ENCODE measurements at regions not wholly inside any gene's neighbourhood (a gene's known extent, or its start where the extent isn't known, plus 50 kb on each side); places are given as distances from the start of the nearest gene placed in this dataset.
"Not testable (repeated sequence)": the region's sequence is repeated elsewhere in the genome, so short reads cannot be mapped to it uniquely, and the experiment has no call there.

DNA sequence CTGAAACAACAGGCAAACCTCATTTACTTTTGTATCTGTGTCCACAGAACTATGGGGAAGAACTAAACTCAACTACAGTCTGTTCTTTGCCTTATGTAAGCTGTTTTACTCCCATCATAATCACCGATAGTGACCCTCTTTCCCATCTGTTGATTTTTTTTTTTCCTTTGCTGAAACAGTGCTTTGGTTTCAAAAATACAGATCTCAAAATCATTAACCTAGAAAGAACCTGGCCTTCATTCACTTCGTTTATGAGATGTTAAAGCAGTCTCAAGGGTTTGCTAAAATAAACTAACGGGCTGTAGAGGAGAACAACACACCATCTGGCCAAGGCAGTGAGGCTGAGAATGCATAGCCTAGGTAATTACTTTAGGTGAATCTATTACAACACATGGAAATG is 706.6 kb upstream of the ZNF608 start:
- DNase-seq: peak; percentile 27

DNA sequence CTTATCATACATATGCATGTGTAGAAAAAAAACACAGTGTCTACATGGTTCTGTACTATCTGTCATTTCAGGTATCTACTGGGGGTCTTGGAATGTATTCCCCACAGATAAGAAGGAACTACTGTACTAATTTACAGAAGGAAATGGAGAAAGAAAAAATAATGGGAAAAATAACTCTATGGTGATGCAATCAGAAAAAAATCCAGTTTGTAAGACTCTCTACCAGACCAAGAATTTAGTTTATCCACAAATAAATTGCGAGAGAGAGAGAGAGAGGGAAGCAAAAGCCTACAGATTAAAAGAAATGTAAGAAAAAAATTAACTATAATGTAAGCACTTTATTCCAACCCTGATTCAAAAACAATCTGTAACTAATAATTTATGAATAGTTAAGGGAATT is 708.6 kb upstream of the ZNF608 start:
- DNase-seq: no peak

DNA sequence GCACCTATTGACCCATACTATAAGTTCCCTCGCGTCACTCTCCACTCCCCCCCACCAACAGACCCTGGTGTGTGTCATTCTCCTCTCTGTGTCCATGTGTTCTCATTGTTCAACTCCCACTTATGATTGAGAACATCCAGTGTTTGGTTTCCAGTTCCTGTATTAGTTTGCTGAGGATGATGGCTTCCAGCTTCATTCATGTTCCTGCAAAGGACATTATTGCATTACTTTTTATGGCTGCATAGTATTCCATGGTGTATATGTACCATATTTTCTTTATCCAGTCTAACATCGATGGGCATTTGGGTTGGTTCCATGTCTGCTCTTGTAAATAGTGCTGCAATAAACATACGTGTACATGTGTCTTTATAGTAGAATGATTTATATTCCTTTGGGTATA is 709.6 kb upstream of the ZNF608 start:
- DNase-seq: not testable (repeated sequence)

DNA sequence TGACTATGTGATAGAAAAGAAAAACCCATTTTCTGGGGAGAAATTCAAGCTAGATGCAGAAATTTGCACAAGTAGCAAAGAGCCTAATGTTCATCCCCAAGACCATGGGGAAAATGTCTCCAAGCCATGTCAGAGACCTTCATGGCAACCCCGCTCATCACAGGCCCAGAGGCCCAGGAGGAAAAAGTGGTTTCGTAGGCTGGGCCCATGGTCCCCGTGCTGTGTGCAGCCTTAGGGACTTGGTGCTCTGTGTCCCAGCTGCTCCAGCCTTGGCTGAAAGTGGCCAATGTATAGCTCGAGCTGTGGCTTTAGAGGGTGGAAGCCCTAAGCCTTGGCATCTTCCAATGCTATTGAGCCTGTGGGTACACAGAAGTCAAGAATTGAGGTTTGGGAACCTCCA is 711.2 kb upstream of the ZNF608 start:
- DNase-seq: no peak

DNA sequence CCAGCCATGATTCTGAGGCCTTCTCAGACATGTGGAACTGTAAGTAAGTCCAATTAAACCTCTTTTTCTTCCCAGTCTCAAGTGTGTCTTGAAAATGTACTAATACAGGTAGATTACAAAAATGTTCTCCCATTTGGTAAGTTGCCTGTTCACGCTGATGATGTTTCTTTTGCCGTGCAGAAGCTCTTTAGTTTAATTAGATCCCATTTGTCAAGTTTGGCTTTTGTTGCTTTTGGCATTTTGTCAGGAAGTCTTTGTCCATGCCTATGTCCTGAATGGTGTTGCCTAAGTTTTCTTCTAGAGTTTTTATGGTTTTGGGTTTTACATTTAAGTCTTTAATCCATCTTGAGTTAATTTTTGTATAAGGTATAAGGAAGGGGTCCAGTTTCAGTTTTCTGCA is 712.5 kb upstream of the ZNF608 start:
- DNase-seq: not testable (repeated sequence)

DNA sequence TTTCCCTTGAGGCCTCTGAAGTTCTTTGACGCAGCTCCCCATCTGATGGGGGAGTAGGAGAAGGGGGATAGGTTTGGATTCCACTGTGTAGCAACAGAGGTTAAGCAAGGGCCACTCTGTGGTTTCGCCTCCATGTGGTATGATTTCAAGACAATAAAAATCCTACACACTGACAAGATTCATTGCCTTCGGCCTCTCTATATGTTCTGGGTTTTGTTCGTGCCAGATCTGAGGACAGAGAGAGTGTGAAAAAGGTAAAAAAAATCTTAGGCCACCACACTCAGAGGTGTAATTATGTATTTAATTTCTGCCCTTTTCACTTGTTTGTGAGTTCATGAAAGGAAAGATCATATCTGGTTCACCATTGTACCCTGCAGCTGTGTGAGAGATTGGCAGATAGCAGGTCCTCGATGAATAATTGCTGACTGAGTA is 715.2 kb upstream of the ZNF608 start:
- DNase-seq: no peak

DNA sequence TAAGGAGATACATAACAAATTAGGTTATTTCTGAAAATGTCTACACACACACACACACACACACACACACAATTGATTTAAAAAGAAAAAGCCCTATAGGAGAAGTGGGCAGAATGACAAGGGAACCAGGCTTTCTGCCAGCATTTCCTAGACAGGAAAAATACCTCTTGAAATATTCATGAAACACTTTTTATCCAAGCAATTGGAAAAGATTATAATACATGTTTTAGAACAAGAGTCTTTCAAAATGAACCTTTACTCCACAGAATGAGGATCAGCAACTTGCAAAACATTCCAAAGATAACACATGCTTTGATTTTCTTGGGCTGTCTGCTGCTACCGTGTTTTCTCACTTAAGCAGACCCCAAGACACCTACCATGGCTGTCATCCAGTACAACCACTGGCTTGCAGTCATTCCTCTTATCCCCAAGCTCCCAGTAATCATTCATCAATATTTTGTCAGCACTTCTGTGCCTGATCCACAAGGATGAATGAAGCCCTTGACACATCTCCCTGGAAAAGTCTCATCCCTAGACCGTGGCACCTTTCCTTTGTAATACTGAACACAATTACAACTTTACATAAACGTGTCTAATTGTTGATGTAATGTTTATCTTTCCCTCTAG is 717.1 kb upstream of the ZNF608 start:
- DNase-seq: no peak

DNA sequence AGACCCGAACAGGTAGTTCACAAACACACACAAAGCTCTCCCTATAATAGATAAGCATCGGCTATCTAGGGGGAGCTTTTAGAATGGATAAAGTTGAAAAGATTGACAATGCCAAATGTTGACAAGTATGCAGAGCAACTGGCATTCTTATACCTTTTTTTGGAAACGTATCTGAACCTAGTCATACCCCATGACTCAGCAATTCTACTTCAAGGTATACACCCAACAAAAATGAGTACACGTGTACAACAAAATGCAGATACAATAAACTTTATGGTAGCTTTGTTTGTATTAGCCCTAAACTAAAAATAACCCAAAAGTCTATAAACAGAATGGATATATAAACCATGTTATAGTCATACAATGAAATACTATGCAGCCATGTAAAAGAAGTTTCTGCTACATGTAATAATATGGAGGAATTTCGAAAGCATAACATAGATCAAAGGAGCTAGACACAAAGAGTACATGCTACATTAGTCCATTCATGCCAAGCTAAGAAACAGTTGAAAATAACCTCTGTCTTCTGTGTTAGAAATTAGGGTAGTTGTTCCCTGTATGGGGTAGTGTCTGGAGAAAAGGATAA is 718.5 kb upstream of the ZNF608 start:
- DNase-seq: no peak

DNA sequence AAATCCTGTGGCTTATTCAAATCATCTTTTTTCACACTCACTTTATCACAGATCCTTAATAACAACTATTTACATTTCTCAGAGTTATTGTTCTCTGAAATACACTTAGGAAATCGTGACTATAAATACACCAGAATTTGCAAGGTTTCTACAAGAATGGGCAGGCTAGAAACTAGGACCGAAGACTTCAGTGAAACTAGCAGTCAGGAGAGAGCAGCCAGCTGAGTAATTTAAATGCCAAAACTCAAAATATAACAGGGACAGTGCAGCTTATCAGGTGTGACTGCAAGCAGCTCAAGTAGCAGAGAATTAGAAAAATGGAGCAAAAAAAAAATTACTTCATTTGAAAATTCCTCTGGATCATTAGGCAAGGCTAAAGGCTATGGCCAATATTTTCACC is 719.3 kb upstream of the ZNF608 start:
- no peak for DNase-seq

DNA sequence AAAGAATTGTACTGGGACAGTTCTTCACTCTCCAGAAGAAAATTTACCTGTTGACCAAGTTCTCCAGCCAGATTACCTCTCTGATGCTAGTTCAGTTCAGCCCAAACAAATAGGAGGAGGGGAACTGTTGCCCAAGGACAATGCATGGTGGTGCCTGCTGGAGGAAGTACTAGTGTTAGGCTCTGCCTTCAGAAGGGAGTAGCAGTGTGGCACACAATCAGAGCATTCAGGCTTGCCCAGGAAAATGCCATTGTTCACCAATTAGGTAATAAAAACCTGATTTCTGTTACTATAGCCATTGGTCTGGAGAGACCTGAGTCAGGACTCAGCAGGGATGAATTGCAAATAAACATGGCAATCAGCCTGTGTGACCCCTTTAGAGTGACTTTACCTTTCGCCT is 720.8 kb upstream of the ZNF608 start:
- DNase-seq: no peak

DNA sequence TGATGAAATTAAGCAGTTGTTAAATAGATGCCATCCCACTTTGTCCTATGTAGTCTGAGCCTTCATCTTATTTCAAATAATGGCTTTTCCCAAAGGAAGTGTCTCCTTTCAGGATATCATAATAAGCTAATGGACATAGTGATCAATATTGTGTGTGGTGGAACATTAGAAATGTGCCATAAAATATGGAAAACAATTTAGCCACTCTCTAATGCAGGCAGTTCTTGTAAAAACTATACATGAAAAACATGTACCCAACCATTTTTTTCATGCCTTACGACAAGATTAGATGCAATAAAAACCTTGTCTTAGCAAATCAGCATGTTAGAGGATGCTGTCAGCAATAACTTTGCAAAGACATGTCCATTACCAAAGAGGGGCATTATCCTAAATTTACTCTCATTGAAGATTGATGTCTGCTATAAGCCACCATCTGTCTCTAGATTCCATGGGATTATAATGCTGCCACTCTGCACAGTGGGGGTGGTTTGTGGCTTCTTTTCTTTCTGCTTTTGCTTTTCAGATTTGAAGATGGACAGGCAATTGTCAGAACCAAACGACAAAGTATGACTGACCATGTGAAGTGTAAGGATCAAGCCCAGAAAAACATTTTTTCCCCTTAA is 724.0 kb upstream of the ZNF608 start:
- no peak for DNase-seq

DNA sequence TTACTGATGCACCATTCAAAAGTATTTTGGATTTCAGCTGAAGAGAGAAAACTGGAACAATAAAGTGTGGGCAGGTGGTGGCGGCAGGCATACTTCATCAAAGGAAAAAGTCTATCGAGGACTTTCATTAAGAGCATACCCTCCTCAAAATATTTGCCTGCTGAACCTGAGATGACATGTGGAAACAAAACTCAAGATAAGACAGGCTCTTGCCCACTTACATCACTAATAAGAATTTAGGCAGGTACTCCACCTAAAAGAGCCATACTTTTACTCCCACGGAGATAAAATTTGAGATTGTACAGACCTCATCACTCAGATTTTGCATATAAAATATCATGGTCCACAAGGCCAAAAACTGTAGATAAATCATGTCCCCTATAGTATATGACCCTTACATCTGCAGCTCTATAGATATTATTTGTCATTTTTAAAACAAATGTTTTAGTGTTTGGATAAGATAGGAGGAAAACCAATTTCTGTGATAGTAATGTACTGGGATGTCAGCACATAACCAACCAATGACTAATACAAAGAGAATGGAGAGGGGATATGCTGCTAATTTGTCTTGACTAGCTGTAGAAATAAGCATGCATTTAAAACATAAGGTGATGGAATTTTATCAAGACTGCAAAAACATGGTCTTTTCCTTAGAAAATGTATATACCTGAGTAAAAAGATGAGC is 730.6 kb upstream of the ZNF608 start:
- no peak for DNase-seq

DNA sequence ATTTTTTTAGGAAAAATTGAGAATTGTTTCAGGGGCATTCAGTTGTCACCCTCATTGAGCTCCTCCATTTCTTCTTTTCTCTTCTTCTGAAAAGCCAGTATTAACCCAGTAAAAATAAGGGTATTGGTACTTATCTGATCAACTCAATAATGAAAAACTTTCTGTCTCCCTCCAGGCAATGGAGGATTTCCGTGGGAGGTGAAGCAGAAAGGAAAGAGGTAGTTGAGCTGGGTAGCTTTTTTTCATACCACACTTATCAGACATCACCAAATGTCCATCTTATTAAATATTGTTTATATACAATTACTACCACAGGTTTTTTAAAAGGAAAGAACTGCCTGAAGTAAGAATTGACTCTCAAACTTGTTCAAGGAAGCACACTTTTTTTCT is 731.1 kb upstream of the ZNF608 start:
- DNase-seq: no peak

DNA sequence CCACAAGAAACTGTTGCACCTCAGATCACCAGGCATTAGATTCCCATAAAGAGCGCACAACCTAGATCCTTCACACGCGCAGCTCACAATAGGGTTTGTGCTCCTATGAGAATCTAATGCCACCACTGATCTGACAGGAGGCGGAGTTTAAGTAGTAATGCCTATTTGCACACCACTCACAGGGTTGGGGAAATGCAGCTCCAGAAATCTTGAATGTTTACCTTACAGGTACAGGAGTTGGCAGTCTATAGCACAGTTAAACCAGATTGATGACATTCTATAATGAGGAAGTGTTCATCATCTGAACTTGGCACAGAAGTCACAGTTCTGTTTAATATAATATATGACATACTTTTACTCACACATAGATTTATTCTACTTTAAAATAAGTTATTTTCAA is 732.2 kb upstream of the ZNF608 start:
- no peak for DNase-seq

DNA sequence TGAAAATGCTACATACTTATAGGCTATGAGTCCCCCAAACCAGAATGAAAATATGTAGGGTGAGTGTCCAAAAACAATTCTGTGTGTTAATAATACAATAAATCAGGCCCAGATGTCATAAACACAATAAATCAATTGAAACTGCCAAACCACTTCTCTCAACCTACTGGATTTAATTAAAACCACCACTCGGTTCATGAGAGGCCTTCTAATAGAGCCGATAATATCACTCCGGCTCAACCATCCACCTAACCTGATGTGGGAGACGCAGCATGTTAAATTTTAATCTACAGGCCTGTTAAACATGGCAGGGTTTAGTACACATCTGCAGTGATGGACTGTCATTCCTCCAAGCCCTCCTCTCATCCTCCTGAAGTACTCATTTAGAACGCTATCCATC is 734.5 kb upstream of the ZNF608 start:
- DNase-seq: peak; percentile 14

DNA sequence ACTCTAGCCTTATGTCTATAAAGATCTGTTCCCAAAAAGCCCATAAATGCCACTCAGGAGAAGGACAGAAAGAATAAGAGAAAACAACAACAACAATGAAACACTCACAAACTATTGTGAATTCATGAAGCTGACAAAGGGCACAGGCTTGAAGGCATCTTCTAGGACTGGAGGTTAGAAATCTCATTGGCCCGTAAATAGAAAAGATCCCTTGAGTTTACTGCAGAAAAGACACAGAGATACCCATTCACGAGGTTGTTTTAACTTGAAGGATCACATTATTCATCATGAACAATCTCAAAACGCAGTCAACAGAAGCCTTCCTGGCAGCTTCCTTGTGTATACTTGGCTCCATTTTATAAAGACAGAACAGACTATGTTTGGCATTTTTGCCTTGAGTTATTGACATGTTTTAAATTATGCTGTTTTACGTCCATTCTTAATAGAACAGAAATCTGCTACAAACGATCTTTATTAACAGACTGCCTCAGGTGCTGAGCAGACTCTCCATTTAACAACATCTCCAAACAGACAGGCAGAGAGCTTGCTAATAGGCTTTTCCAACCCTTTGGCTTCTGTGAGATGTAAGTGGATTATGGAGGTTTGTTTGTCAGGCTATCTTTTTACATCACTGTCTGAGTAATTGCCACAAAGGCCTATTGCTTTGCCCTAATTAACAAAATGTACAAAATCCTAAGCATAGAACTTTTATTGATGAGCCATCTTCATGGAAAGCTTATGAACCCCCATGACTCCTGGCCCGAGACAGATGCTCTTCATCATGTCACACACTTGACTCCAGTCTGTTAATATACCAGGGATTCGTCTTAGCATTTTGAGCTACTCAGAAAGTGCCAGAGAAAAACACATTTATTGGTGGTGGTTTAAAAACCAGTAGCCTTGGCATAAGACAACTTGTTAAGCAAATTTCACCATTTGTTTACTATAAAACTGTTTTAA is 735.3 kb upstream of the ZNF608 start:
- DNase-seq: peak; percentile 35

DNA sequence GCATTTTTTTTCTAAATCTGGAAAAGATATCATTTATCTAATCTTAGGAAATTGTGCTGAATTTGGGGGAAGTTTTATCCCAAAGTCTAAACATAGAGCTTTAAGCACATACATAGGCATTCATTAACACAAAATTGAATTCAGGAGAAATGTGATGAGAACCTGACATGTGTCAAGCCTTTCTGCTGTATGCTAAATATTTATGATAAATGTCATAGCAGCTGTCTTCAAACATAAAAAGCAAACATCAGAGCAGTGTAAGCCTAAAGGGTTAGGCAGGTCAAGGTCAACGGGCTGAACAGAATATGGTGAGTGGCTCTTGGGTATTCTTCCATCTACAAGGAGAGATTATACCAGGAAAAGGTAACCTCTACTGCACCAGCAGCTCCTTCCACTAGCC is 737.2 kb upstream of the ZNF608 start:
- no peak for DNase-seq

DNA sequence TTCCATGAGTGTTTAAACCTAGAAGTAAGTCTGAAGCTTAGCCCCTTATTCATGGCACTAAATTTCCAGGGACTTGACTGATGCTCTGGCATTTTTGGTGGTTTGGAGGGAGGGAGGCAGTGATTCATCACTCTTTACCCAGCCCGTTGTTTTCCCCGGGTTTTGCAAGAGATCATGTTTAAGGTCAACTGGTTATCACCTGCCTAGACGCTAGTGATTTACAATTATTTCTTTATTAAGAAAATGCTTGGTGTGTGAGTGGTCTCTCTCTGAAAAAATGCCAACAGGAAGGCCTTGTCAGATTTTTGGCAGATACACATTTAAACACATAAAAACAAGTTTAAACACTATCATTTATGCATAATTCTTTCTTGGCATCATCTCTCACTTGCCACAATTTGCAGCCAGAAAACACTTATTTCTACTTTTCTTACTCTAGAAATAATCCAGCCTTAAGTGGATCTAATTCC is 737.9 kb upstream of the ZNF608 start:
- DNase-seq: no peak

DNA sequence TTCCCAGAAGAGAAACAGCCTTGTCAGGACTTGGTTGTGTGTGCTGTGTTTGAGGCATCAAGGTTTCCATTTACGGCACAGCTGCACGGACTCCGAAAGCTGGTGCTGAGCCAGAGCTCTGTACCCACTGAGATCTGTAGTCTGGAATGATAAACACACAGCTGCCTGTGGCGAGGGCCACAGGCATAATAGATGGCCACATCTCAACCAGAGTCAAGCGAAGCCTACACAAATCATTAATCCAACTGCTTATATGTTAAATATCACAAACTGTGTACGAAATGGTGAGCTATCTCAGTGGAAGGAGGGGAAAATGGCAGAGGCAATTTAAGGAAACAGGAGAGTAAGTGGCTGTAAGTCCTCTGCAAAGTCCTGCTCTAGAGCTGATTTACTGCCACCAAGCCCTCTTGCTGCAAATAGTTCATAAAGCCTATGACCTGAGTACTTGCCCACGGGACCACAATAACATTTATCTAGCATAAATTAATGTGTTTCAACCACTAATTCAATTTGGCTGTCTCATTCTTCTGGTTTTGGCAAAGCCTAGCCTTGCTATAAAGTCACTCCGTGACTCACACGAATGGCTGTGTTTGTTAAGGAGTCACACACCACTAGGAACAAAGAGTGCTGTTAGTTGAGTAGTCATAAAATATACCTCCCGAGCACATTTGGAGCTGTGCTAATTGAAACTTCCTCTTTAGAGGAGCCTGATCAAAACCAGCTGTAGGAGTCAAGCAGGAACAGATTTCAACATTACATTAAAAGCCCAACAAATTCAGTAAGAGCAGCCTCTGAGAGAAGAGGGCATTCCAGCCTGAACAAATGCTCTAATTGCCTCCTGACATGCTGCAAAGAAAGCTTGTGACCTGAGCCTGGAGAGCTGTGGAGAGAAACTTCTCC is 738.6 kb upstream of the ZNF608 start:
- peak; percentile 90 for DNase-seq

DNA sequence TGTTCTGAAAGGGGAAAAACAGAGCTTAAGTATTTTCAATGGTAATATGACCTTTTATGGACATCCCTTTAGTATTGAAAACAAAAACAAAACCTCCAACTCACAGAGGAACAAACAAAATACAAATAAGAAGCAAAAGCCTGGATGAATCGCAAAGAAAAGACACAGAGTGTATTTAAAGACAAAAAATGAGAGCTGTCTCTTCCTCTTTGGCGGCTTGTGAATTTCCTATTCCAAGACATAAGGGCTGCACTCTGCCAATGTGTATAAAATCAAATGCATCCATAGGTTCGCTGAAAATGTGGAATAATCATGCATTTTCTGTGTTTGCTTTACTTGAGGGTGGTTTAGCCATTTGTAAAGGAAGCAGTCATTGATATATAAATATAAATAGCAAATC is 739.3 kb upstream of the ZNF608 start:
- DNase-seq: no peak

DNA sequence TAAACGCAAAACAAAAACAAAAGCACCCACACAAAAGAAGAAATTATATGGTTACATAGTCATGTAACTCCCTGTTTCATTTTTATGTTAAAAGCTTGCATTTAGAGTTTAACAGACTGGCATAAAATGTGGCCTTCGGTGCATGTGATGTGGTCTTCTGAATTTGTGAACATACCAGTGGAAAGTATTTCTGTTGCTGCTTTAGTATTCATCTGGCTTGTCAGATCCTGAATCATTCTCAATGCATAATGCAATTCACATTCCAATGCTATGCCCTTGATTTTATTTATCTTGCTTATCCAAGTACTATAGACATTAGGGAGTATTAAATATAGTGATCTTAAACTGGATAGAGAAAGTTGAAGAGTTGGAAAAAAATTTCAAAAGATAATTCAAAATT is 740.2 kb upstream of the ZNF608 start:
- no peak for DNase-seq

DNA sequence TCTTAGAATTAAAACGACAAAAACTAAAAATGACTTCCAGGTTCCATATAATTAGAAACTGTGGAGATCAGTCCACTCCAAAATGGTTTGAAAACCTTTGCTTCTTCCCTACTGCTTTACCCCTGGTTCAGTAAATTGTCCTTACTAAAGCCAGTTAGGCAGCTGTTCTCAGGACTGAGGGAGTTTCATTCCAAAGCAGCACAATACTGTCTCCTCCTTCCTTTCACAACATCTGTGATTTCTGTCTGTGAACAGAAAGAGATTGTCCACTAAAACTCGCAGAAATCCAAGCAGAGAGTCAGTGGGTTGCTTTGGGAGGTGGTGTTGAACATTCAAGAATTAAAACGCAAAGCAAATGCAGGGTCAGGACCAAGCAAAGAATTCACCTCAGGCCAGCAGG is 740.8 kb upstream of the ZNF608 start:
- no peak for DNase-seq
